Urothelium cell line (cell line): ENCODE measurements at regions not wholly inside any gene's neighbourhood (a gene's known extent, or its start where the extent isn't known, plus 50 kb on each side); places are given as distances from the start of the nearest gene placed in this dataset.

ENCODE experiments used
- DNase-seq: peaks from one replicate; pipeline ENCODE4 v3.0.0; 2011; ENCODE audit warnings: low spot score, mixed read lengths
- FAIRE-seq: peaks from 2 replicates; lab custom pipeline; 2011; peaks lifted over from hg19 to GRCh38; lab: Jason Lieb, UNC

DNA sequence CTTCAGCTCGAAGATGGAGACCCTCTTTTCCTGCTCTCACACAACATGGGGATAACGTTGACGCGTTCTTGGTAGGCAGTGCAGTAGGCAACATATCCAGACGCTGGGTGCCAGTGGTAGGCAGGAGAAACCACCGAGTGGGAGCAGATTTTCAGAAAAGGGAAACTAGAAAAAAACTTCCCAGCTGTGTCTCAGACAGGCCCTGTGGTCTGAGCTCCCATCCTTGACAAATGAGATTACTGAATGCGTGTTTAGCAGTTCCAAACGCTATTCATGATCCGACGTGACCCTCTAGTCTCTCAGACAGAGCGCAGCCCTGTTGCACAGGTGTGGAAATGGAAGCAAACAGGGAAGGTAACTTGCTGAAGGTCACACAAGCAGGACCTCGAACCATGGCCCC is 83.9 kb upstream of the DUSP22 start:
- no peak for FAIRE-seq
- no peak for DNase-seq

DNA sequence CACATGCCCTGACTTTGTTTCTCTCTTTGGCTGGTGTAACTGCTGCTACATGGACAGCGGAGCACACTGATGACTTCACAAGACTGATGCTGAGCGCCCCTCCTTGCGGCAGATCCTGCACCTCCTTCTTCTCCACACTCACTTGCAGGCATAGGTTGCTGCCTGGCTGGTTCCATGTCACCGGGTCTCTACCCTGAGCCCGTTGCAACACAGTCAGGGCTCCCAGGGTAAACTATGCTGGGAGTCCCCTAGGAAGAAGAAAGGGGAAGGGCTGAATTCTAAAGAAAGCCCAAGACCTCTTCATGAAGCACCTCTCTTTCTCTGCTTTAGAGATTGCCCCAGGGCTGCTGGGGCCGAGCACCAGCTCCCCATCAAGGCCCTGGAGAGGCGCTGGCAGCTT is 83.3 kb upstream of the DUSP22 start:
- FAIRE-seq: no peak
- DNase-seq: no peak

DNA sequence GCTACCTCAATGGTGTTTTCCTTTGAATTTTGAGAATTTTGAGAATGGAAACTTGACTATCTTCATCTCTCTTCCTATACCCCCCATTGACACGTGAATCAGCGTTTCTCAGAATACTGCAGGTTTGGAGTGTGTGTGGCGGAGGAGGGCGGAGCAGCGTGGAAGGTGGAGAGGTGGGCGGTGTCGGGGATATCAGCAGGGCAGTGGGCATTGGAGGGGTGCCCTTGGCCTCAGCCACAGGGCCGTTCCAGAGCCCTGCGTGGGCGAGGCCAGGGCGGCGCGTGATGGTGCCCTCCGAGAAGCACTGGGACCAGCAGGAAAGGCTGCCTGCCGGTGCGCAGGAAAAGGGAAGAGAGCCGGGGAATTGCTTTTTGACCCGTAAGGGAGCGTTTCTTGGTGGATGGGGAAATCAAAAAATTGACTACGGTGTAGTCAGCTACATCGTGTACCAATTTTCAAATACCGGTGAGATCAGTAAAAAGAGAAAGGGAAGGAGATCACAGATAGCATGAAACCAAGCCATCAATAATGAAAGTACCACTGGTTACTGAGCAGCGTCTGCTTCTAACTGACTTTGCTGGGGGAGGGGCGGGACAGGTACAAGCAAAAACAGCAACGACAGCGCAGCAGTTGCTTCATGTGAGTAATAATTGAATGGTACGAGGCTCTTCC is 82.7 kb upstream of the DUSP22 start:
- no peak for FAIRE-seq
- no peak for DNase-seq

DNA sequence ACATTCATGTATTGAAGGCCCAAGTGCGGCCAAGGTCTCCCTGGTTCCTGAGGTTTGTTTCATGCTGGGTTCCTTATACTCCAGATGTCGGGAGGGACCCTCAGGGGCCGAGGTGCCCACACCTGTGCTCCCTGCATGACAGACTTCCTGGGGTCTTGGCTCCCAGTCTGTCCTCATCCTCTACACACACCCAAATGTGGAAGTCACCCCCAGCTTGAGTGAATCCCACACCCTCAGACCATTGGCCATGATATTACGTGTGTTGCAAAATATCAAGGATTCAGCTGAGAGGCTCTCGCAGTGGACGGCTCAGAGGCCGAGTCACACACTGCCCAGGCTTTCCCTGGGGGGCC is 82.2 kb upstream of the DUSP22 start:
- DNase-seq: no peak
- no peak for FAIRE-seq

DNA sequence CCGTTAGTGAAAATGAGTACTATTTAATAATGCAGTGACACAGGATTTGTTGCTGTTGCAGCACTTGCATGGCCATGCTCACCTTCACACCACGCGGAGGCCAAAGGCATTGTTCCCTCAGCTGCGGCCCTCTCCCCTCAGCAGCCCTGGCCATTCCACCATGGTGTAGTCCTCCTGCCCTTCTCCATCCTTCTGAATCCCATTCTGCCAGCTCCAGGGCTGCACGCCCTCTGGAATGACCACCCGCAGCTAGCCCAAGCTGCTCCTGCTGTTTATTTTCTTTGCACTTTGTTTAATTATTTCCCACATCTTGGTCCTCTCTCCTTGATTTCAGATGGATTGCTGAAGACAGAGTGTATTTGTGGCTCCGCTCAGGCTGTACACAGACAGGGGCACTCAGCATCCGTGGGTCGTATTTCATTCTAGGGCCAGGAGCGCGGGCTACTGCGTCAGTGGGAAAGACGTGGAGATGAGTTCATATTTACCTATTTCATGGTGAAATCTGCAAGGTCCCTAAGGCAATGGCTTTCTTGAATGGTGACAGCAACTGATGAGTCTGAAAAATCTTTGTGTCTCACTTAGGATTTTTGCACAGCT is 81.4 kb upstream of the DUSP22 start:
- FAIRE-seq: no peak
- no peak for DNase-seq

DNA sequence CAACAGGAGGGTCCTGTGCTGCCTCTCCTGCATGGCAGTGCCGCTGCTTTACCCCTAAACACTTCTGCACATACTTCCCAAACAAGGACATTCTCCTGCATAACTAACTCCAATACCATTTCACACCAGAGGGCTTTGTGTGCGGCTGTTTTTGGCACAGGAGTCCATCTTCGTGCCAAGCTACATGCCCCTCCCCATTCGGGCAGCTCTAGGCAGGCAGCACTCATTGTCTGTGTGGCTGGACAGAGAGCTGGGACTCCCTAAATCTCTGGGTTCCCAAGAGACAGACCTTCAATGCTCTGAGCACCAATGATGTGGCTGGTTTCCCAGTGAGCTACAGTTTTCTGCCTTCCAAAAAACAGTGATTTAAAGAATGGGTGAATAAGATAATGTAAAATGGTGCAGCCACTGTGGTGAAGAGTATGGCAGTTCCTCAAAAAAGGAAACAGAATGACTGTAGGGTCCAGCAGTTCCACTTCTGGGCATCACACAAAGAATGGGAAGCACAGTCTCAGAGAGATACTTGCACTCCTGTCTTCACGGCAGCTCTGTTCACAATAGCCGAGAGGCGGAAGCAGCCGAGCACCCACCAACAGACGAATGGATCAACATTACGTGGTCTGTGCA is 80.3 kb upstream of the DUSP22 start:
- DNase-seq (no peak), FAIRE-seq (no peak)

DNA sequence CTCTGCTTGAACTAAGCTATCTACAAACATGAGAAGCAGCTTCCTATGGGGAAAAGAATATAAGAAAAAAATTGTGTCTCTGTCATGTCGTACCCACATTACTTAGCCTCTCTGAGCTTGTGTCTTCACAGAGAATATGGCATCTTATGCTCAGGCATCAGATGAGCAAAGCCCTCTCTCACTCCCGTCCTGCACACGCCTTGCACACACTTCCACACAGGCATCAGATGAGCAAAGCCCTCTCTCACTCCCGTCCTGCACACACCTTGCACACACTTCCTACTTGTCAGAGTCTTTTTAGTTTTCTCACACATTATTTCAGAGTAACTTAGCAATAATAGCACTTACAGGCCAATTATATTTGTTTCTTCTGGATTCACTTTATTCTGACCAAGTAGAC is 79.0 kb upstream of the DUSP22 start:
- DNase-seq: no peak
- FAIRE-seq: no peak

DNA sequence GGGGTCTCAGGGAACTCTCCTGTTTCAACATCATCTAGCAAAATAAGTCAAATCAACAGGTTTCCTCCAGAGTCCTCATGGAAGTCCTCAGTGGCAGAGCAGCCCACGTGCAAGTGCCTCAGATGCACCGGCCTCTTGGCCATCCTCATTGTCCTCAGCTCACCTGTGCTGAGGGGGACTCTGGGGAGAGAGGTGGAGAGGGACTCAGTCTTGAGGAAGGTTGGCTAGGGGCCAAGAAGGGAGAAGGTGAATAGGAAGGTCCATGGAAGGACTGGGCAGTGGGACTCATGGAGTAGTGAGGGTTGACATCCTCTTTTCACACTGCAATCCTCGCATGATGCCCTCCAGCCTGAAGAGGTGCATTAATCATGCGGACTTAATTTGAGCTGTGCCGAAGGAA is 77.9 kb upstream of the DUSP22 start:
- no peak for DNase-seq
- FAIRE-seq: no peak

DNA sequence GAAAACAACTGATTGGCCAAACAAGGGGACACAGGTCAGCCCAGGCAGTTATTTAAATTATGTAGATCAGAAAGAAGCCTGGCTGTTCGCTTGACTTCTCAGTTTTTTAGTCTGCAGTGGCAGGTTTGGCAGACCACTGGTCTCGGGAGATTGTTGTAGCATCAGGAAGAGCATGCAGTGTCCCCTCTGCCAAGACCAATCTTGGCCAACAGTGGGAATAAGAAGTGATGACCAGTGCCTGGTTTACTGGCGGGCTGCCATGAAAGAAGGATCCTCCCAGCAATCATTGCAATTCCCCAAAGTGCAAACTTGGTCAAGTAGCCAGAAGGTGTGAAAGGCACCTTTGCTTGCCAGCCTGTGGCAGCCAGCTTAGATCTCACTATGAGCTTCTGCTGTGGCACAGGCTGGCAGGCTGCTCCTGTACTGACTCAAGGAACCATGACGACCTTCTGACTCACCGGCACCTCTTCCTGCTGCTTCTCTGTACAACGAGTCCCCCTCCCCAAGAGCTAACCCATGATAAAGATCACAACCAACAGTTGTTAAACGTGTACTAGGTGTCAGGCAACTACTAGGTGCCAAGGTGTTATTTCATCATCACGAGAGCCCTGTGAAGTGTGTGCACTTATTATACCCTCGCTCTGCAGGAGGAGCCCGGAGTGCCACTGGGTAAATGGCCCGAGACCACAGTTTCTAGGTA is 76.8 kb upstream of the DUSP22 start:
- DNase-seq (no peak), FAIRE-seq (no peak)

DNA sequence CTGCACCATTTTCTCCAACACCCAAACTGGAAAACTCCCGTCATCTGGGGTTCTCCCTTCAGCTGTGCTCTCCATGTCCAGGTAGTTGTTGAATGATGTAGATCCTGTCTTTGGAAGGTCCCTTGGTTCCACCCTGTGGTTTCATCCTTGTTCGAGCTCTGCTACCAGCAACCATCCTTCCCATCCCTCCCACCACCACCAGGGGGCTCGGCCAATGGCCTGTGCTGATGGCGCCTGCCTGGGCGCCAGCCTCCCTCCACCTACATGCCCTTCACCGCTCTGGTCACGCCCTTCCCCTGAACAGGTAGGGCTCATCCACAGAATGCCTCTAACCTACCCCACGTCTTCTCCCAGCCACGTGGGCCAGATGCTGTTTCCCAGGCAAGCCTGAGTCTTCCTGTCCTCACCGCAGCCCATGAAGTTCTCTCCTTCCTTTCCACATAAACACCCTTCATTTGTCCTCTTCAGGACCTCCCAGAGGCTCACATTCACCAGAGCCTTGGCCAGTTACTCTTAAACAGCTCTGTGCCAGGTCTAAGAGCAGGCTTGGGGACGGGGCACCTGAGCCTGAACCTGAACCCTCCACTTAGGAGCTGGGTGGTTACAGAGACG is 75.1 kb upstream of the DUSP22 start:
- FAIRE-seq (no peak), DNase-seq (no peak)

DNA sequence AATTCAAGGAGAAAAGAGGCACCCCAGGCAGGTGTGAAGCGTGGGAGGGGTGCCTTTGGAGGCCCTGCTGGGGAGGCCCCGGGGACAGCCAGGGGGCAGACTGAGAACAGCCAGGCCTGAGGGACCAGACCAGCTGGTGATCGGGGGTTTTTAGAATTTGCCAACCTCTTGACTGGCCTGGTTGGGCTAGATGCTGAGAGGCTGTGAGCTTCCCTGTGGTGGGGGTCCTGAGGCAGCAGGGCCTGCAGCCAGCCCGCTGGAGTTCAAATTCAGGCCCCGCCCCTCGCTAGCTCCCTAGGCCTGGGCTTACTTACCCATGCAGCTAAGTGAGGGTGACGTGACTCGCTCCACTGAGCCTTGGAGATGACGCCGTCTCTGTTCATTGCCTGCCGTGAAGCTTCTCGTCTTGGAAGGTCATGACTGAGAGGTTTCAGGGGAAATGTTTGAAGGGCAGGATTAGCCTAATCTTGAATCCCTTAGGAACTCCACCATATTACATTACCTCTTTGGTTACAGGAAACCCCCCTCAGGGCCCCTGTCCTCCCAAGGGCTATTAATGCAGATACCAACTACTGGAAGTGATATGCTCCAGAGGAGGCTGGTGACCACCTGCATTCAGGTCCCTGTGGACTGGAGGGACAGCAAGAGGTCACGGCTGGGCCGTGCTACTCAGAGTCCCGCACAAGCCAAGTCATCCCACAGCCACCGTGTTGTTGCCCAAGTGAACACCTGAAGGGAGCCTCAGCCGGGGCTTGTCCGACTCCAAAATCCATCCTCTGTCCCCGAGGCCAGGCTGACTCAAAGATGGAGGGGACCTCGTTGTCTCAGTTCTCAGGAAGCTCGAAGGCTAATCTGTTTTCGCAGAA is 73.9 kb upstream of the DUSP22 start:
- DNase-seq: no peak
- FAIRE-seq: no peak

DNA sequence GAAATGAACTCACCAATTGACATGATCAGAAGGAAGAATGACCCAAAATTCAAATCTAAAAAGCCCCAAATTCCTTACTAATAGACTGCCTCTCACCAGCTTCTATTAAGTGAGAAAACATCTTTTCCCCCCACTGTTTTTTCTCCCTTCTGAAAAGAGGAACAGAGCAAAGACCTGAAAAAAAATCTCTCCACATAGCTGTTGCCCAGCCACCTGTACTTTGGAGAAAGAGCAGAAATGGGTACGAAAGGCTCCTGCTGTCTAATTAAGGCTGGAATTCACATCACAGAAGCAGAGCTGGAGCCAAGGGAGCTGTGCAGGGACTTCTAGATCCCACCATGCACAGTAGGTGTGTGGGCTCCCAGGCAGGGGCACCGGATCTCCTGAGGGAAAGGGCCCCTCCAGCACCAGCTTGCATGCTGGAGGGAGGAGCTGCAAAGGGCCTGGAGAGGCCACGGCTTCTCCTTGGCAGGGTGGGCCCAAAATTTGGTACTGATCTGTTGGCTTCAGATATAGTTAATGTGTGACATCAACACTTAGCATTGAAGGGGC is 73.2 kb upstream of the DUSP22 start:
- no peak for FAIRE-seq
- DNase-seq: no peak

DNA sequence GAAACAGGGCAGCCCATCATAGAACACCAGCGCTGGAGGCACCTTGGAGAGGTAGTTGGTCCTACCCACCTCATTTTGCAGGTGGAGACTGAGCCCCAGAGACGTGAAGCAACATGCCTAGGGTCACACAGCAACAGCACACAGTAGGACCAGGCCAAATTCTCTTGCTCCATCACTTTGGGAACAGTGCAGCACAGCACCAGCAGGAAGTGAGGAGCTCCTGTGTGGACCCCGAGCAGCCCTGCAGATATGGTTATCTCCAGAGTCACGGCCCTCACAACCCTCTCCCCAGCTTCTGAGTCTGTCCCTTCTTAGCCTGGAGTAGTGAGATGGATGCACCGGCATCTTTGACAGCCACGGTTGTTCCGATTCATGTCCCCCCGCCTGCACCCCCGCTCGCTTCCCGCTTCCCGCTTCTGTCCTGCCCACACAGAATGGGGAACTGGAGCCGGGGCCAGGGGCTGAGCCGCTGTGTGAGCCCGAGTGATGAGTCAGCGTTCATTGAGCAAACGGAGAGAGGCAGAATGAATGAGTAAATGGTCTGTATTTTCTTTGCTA is 72.6 kb upstream of the DUSP22 start:
- FAIRE-seq (no peak), DNase-seq (peak; percentile 40)

DNA sequence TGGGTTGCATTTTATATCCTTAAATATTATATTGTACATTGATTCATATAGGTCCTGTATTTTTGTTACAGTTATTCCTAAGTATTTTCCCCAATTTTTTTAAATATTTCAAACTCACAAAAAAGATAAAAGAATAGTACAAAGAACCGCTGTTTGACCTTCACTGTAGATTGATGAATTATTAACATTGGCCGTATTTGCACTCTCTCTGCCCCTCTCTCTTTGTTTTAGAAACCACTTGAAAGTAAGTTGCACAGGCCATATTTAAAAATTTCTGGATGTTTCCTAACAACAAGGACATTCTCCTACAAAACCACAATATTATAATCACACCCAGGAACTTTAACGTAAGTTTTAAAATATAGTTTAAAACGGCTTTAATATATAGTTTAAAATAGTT is 72.0 kb upstream of the DUSP22 start:
- DNase-seq: no peak
- no peak for FAIRE-seq

DNA sequence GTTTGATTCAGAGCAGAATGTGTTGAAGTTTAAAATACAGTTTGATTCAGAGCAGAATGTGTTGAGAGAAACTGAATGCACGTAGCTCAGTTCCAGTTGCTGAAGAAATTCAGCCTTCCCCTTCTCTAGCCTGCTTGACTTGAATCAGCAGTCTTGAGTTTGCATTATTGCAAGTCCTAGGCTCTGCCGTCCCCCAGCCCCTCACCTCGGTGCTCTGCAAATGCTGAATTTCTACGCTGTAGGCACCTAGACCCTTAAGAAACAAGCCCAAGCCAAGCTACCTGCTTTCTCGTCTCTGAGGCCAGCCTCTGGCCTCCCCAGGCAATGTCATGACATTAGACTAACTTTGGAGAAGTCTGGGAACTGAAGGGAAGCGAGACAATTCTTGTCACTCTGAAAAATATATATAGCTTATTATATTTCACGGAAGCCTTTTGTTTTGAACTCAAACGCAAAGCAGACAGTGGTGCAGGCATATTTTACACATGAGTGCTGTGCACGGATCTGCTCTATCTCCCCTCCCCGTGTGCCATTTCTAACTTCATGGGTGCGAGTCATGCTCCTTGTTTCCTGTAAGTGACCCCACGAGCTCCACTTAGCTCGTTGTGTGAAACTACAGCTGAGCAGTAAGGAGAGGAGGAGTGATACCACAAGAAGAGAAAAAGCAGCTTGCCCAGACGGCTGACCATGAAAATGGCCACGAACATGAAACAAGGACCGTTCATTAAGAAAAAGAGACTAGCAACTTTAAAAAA is 71.4 kb upstream of the DUSP22 start:
- FAIRE-seq: no peak
- no peak for DNase-seq

DNA sequence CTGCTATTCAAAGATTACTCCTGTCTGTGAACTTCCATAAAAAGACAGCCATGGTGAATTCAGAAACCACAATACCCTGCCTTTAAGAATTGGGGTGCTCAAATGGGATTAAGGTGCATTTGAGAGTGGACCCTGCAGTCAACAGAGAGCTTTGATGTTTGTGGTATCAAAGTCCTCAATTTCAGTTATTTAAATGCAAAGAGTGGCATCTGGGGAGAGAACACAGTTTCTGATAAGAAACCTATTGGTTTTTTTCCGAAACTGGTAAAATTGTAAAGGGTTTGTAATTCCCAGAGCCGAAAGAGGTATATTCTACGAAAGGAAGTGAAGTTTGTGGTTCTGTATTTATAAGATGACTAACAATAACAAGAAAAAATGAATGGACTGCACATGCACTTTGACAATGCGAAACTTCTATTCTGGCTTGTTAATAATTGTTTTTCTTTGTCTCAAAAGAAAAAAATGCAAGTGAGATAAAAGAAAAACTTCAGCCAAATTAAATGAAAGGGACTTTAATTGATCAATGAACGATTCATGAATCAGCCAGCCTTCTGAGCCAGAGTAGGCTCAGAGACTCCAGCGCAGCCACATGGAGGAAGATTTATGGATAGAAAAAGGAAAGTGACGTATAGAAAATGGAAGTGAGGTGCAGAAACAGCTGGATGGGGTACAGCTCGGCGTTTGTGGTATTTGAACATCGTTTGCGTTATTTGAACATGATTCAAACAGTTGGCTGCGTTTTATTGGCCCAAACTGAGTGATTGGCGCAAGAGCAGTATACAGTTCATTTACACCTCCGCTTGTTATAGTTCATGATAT is 70.5 kb upstream of the DUSP22 start:
- DNase-seq (no peak), FAIRE-seq (no peak)

DNA sequence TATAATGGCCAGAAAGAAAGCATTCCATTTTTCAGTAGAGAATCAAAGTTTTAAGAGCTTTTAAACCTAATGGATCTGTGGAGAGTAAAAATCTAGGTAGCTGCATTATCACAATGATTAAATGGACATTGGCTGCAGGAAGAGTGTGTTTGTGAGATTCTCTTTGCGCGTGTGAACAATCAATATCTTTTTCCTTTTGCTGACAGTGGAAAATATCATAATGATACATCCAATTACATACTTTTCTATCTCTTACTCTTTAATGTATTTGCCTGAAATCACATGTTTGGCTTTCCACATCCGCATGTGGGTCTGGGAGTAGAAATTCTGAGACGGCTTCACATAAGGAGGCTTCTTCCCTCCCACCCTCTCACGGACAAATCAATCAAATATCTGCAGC is 69.8 kb upstream of the DUSP22 start:
- DNase-seq: no peak
- no peak for FAIRE-seq

DNA sequence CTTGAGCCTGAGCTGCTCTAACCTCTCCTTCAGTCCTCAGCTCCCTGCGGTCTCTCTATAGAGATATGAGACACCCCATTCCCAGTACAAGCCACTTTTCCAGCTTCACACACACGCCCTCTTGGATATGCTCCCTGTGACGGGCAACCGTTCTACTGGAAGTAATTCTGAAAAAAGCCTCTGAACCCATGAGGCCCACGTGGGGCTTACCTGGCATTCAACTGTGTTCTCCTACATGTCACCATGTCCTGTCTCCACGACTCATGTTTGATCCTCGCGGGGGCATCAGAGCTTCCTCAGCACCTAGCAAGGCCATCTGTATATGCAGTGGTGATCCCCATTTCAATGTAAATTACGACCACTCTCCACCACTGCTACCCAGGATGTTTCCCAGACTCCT is 69.2 kb upstream of the DUSP22 start:
- FAIRE-seq (no peak), DNase-seq (no peak)

DNA sequence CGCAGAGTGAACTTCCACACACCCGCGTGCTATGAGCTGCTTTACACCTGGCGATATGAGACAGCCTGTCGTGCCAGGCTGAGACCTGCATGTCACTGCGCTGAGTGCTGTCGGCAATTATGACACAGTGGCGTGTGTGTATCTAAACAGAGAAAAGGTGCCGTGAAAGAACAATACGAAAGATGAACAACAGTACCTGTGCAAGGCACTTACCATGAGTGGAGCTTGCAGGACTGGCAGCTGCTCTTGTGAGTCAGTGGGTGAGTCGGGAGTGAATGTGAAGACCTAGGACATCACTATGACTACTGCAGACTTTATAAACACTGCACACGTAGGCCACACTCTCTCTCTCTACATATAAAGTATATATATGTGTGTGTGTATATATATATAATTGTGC is 68.5 kb upstream of the DUSP22 start:
- no peak for FAIRE-seq
- DNase-seq: no peak
